ENCODE measurements at regions not wholly inside any gene's neighbourhood (a gene's known extent, or its start where the extent isn't known, plus 50 kb on each side); places are given as distances from the start of the nearest gene placed in this dataset.
A peak's percentile ranks its signal among the peaks of the same experiment; 100 is the strongest.

DNA sequence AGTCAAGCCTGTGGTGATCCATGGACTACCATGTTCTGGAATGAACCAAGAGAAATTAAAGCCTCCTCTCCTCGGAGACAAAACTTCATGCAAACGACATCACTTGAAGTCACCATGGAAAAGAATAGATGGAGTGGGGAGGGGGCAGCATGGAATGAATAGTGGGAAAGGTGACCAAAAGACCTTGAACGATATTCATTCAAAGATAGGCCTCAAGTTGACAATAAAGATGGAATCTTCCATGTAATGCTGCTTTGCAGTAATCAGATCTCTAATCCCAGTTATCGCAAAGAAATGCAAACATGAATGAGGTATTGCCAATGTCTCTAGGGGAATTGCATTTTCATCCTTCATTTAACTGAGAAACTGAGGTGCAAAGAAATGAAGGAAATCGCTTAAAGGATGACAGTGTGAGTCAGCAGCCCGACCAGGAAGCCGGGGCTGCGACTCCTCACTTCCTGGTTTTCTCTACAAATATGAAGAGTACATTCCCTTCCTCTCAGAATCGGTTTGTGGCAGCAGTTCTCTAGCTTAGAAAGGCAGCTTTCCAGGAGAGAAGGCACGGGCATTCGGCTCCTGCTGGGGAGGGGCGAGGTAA is 65.6 kb upstream of the RREB1 start (continued):
- TF ChIP-seq JUND (IDR thresholded peaks at IDR 0.05; ENCODE audit: borderline replicate concordance, low read depth, low read length): peak; percentile 75; the same call in 1 of the 2 replicates
- peak; percentile 52; the same call in 1 of the 3 replicates for TF ChIP-seq JUND (tag; IDR thresholded peaks at IDR 0.05; ENCODE audit: borderline replicate concordance, low read depth, low read length)
- TF ChIP-seq, protein P1, sequence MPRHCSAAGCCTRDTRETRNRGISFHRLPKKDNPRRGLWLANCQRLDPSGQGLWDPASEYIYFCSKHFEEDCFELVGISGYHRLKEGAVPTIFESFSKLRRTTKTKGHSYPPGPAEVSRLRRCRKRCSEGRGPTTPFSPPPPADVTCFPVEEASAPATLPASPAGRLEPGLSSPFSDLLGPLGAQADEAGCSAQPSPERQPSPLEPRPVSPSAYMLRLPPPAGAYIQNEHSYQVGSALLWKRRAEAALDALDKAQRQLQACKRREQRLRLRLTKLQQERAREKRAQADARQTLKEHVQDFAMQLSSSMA (CRISPR knock-in tag; IDR thresholded peaks at IDR 0.05): no peak
- no peak for TF ChIP-seq SOX6 (IDR thresholded peaks at IDR 0.05)
- no peak for TF ChIP-seq COPS2 (conservative IDR thresholded peaks at IDR 0.05)
- TF ChIP-seq, protein P2, sequence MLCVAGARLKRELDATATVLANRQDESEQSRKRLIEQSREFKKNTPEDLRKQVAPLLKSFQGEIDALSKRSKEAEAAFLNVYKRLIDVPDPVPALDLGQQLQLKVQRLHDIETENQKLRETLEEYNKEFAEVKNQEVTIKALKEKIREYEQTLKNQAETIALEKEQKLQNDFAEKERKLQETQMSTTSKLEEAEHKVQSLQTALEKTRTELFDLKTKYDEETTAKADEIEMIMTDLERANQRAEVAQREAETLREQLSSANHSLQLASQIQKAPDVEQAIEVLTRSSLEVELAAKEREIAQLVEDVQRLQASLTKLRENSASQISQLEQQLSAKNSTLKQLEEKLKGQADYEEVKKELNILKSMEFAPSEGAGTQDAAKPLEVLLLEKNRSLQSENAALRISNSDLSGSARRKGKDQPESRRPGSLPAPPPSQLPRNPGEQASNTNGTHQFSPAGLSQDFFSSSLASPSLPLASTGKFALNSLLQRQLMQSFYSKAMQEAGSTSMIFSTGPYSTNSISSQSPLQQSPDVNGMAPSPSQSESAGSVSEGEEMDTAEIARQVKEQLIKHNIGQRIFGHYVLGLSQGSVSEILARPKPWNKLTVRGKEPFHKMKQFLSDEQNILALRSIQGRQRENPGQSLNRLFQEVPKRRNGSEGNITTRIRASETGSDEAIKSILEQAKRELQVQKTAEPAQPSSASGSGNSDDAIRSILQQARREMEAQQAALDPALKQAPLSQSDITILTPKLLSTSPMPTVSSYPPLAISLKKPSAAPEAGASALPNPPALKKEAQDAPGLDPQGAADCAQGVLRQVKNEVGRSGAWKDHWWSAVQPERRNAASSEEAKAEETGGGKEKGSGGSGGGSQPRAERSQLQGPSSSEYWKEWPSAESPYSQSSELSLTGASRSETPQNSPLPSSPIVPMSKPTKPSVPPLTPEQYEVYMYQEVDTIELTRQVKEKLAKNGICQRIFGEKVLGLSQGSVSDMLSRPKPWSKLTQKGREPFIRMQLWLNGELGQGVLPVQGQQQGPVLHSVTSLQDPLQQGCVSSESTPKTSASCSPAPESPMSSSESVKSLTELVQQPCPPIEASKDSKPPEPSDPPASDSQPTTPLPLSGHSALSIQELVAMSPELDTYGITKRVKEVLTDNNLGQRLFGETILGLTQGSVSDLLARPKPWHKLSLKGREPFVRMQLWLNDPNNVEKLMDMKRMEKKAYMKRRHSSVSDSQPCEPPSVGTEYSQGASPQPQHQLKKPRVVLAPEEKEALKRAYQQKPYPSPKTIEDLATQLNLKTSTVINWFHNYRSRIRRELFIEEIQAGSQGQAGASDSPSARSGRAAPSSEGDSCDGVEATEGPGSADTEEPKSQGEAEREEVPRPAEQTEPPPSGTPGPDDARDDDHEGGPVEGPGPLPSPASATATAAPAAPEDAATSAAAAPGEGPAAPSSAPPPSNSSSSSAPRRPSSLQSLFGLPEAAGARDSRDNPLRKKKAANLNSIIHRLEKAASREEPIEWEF (CRISPR knock-in tag; IDR thresholded peaks at IDR 0.05): no peak
- TF ChIP-seq NCOA6 (IDR thresholded peaks at IDR 0.05): no peak
- TF ChIP-seq OTX1 (CRISPR knock-in tag; IDR thresholded peaks at IDR 0.05): no peak
- no peak for TF ChIP-seq TCF7L2 (IDR thresholded peaks at IDR 0.05; ENCODE audit: low read depth, low read length)
- TF ChIP-seq, protein P3, sequence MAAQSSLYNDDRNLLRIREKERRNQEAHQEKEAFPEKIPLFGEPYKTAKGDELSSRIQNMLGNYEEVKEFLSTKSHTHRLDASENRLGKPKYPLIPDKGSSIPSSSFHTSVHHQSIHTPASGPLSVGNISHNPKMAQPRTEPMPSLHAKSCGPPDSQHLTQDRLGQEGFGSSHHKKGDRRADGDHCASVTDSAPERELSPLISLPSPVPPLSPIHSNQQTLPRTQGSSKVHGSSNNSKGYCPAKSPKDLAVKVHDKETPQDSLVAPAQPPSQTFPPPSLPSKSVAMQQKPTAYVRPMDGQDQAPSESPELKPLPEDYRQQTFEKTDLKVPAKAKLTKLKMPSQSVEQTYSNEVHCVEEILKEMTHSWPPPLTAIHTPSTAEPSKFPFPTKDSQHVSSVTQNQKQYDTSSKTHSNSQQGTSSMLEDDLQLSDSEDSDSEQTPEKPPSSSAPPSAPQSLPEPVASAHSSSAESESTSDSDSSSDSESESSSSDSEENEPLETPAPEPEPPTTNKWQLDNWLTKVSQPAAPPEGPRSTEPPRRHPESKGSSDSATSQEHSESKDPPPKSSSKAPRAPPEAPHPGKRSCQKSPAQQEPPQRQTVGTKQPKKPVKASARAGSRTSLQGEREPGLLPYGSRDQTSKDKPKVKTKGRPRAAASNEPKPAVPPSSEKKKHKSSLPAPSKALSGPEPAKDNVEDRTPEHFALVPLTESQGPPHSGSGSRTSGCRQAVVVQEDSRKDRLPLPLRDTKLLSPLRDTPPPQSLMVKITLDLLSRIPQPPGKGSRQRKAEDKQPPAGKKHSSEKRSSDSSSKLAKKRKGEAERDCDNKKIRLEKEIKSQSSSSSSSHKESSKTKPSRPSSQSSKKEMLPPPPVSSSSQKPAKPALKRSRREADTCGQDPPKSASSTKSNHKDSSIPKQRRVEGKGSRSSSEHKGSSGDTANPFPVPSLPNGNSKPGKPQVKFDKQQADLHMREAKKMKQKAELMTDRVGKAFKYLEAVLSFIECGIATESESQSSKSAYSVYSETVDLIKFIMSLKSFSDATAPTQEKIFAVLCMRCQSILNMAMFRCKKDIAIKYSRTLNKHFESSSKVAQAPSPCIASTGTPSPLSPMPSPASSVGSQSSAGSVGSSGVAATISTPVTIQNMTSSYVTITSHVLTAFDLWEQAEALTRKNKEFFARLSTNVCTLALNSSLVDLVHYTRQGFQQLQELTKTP (IDR thresholded peaks at IDR 0.05; ENCODE audit: low read depth in 1 of 2, partially characterized antibody in 2 of 2): no peak

Measured in K562 (cell line).